Aorta (tissue), 5 donors: ENCODE measurements at regions not wholly inside any gene's neighbourhood (a gene's known extent, or its start where the extent isn't known, plus 50 kb on each side); places are given as distances from the start of the nearest gene placed in this dataset.
"Not testable (repeated sequence)": the region's sequence is repeated elsewhere in the genome, so short reads cannot be mapped to it uniquely, and the experiment has no call there.

ENCODE experiments used
- ATAC-seq: fragments of 200-7000 bp; cut with Tn5 transposase; one replicate; pipeline ENCODE4 v1.9.1; 2022; ENCODE audit warnings: moderate library complexity; ENCODE audit not compliant: low FRiP score
- DNase-seq, 2 donors: peaks; one replicate each; pipeline ENCODE4 v3.0.0-alpha.2; 2020
- H3K27ac ChIP-seq, 2 donors: one replicate each; pipeline ENCODE4 v1.5.1; 2013; ENCODE audit warnings: low read length in 2 of 2, mild to moderate bottlenecking in 2 of 2, moderate library complexity in 2 of 2, control low read depth in 1 of 2, inconsistent platforms in 1 of 2, low read depth in 1 of 2
- H3K27me3 ChIP-seq, 2 donors: one replicate each; pipeline ENCODE4 v1.6.1; 2013; ENCODE audit warnings: control low read depth in 1 of 2, low read length in 1 of 2, mild to moderate bottlenecking in 1 of 2, moderate library complexity in 1 of 2; ENCODE audit not compliant: insufficient read depth in 2 of 2, control insufficient read depth in 1 of 2
- H3K36me3 ChIP-seq, 2 donors: one replicate each; pipeline ENCODE4 v1.6.1; 2013; ENCODE audit warnings: control low read depth in 1 of 2, low read length in 1 of 2, mild to moderate bottlenecking in 1 of 2; ENCODE audit not compliant: insufficient read depth in 2 of 2, control insufficient read depth in 1 of 2
- H3K4me1 ChIP-seq, 2 donors: one replicate each; pipeline ENCODE4 v1.6.1; 2013; ENCODE audit warnings: low read length in 2 of 2, control low read depth in 1 of 2, mild to moderate bottlenecking in 1 of 2, moderate library complexity in 1 of 2; ENCODE audit not compliant: insufficient read depth in 2 of 2, control insufficient read depth in 1 of 2
- H3K4me3 ChIP-seq, 2 donors: one replicate each; pipeline ENCODE4 v1.5.1; 2013; ENCODE audit warnings: low read length in 2 of 2, control low read depth in 1 of 2, mild to moderate bottlenecking in 1 of 2
- H3K9me3 ChIP-seq: one replicate; pipeline ENCODE4 v1.6.1; 2013; ENCODE audit warnings: mild to moderate bottlenecking, low read length; ENCODE audit not compliant: control insufficient read depth
- WGBS, 2 donors: extraction: QIAGEN DNeasy Blood & Tissue Kit; methylation state at CpG; one replicate each; pipeline ENCODE4 v1.1.7; 2013; 5-methylcytosine and 5-hydroxymethylcytosine counted together
- intact Hi-C, 2 donors: fragments of 100-400 bp; cut with DNase I; formaldehyde crosslinking; loops; one replicate each; pipeline versions ENCODE4 v1.14.2 to v1.15.0; 2022
- donor health status: healthy with polysubstance abuse.
- donor health status: Bipolar disorder and iron deficiency.
- donor health status: DM: no; HTN: no; CAD: no.
- donor health status: DM: no; HTN: no; CAD: no.
- donor health status: DM: yes; HTN: yes; CAD: no.

GRCh38 chr12:60602601-60603000 lies 1006.8 kb downstream of the SLC16A7 start:
- H3K9me3 ChIP-seq = peaks cover 1% of the 10 kb centered on the region
- no peaks in the 10 kb centered on the region for H3K4me1 ChIP-seq
- no peak overlapping the region for H3K27ac ChIP-seq
- no peak for ATAC-seq
- DNase-seq = no peak
- 51 to 60% methylated on average over 1 of the region's 1 CpG for WGBS, 2 donors
- intact Hi-C loops = no loop called here
- no peaks in the 10 kb centered on the region for H3K27me3 ChIP-seq
- no peak overlapping the region for H3K4me3 ChIP-seq
- no peaks in the 10 kb centered on the region for H3K36me3 ChIP-seq

DNA sequence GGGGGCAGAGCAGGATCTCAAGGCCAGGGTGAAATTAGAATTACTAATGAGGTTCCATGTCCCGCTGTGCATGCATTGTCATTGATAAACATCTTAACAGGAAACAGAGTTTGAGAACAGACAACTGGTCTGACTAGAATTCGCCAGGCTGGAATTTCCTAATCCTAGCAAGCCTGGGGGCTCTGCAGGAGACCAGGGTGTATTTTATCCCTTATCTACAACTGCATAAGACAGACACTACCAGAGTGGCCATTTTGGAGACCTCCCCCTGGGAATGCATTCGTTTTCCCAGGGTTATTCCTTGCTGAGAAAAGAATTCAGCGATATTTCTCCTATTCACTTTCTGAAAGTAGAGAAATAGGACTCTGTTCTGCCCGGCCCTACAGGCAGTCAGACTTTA lies 1007.6 kb downstream of the SLC16A7 start:
- H3K36me3 ChIP-seq, H3K4me1 ChIP-seq, DNase-seq, H3K27ac ChIP-seq, ATAC-seq, H3K4me3 ChIP-seq, H3K27me3 ChIP-seq, H3K9me3 ChIP-seq, intact Hi-C loops: not testable (repeated sequence)
- WGBS, 2 donors = 65 to 72% methylated on average over 5 of the region's 5 CpGs

DNA sequence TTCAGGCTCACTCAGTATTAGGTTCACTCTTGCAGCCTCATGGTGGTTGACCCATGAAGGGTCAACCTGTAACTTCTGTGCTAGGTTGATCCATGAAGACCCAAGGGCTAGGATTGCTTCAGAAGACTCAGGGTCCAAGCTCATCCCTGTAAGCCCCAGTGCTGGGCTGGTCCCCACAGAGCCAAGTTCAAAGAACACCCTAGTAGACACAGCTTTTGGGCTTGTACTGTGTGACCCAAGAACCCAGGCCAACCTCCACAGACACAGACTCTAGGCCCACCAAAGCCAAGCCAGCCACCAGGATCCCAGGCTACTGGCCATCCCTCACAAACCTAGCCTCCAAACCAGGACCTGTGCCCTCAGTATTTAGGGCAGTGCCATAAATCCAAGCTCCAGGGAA lies 1020.6 kb downstream of the SLC16A7 start:
- Histone ChIP-seq H3K4me3 (no peak overlapping the region), H3K27ac (no peak overlapping the region), H3K9me3 (peaks cover 3% of the 10 kb centered on the region), H3K36me3 (no peaks in the 10 kb centered on the region), H3K27me3 (no peaks in the 10 kb centered on the region), H3K4me1 (no peaks in the 10 kb centered on the region)
- intact Hi-C loops = no loop called here
- no peak for DNase-seq
- ATAC-seq = no peak

- Histone ChIP-seq H3K27ac (no peak overlapping the region), H3K9me3 (no peaks in the 10 kb centered on the region), H3K36me3 (no peaks in the 10 kb centered on the region), H3K4me1 (no peaks in the 10 kb centered on the region), H3K27me3 (no peaks in the 10 kb centered on the region), H3K4me3 (no peak overlapping the region)
- 28 to 48% methylated on average over 1 of the region's 1 CpG for WGBS, 2 donors
- ATAC-seq = no peak
- no peak for DNase-seq
- intact Hi-C loops = no loop called here
Observed at GRCh38 chr12:60630796-60631195, 1035.0 kb downstream of the SLC16A7 start.

DNA sequence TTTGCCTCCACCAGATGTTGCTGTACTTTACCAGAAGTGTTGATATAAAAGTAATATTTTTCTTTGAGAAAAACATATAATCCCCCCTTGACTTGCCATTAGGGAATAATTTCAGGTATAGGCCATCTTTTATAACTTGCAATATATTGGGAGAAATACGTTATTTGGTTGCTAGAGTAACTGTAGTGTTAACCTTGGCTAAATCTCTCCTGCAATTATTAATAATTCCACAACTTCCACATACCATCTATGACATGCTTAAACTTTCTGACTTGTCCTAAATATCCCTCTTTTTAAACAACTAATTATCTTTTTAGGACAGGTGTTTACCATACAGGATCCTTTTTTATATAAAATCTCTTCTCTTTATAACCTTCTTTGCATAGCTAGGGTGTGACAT lies 1048.2 kb downstream of the SLC16A7 start:
- ATAC-seq (no peak), DNase-seq (no peak)
- Histone ChIP-seq H3K9me3 (no peaks in the 10 kb centered on the region), H3K36me3 (no peaks in the 10 kb centered on the region), H3K27me3 (no peaks in the 10 kb centered on the region), H3K4me1 (no peaks in the 10 kb centered on the region), H3K4me3 (no peak overlapping the region), H3K27ac (no peak overlapping the region)
- 66 to 67% methylated on average over 1 of the region's 1 CpG for WGBS, 2 donors
- intact Hi-C loops = no loop called here

- ATAC-seq (no peak), DNase-seq (no peak)
- H3K27me3 ChIP-seq = no peaks in the 10 kb centered on the region
- H3K4me3 ChIP-seq = no peak overlapping the region
- intact Hi-C loops = no loop called here
- no peak overlapping the region for H3K27ac ChIP-seq
- no peaks in the 10 kb centered on the region for H3K36me3 ChIP-seq
- no peaks in the 10 kb centered on the region for H3K4me1 ChIP-seq
- no peaks in the 10 kb centered on the region for H3K9me3 ChIP-seq
- WGBS, 2 donors = 62 to 82% methylated on average over 5 of the region's 5 CpGs
Observed at GRCh38 chr12:60666895-60667294, 1071.1 kb downstream of the SLC16A7 start.

GRCh38 chr12:60672949-60673348 lies 1077.1 kb downstream of the SLC16A7 start:
- no peaks in the 10 kb centered on the region for H3K4me1 ChIP-seq
- DNase-seq (no peak), ATAC-seq (no peak)
- 76 to 85% methylated on average over 3 of the region's 3 CpGs for WGBS, 2 donors
- H3K36me3 ChIP-seq = no peaks in the 10 kb centered on the region
- H3K27me3 ChIP-seq = no peaks in the 10 kb centered on the region
- intact Hi-C loops = no loop called here
- H3K4me3 ChIP-seq = no peak overlapping the region
- no peak overlapping the region for H3K27ac ChIP-seq
- peaks cover 2% of the 10 kb centered on the region for H3K9me3 ChIP-seq

GRCh38 chr12:60684988-60685655 lies 1089.3 kb downstream of the SLC16A7 start:
- WGBS, 2 donors = 69 to 90% methylated on average over 12 of the region's 12 CpGs
- Histone ChIP-seq H3K4me3 (no peak overlapping the region), H3K36me3 (no peaks in the 10 kb centered on the region), H3K4me1 (no peaks in the 10 kb centered on the region), H3K27ac (no peak overlapping the region), H3K9me3 (no peaks in the 10 kb centered on the region), H3K27me3 (no peaks in the 10 kb centered on the region)
- ATAC-seq (no peak), DNase-seq (peak in 1 of 2 donors; percentile 53)
- intact Hi-C loops = loop anchor here in 1 of 2 donors (10.0 kb wide), 1 partner anchor 1510 kb away; a partner anchor contains a TSS

DNA sequence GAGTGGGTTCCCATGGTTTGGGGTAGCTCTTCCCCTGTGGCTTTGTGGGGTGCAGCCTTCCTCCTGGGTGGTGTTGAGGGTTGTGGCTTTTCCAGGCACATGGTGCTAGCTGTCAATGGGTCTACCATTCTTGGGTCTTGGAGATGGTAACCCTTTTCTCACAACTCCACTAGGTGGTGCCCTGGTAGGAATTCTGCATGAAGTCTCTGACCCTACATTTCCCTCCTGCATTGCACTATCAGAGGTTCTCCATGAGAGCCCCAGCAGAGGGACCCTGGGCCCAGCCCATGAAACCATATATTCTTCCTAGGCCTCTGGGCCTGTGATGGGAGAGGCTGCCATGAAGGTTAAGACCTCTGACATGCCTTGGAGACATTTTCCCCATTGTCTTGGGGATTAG lies 1093.3 kb downstream of the SLC16A7 start:
- Histone ChIP-seq H3K27me3 (no peaks in the 10 kb centered on the region), H3K36me3 (no peaks in the 10 kb centered on the region), H3K27ac (no peak overlapping the region), H3K9me3 (no peaks in the 10 kb centered on the region), H3K4me1 (no peaks in the 10 kb centered on the region), H3K4me3 (no peak overlapping the region)
- DNase-seq (no peak), ATAC-seq (no peak)
- intact Hi-C loops = loop anchor here in 1 of 2 donors (10.0 kb wide), 1 partner anchor 1506 kb away; a partner anchor contains a TSS
